CD4-positive, alpha-beta T cell treated with Interleukin-10 for 1 hour (primary cell): ENCODE measurements at regions not wholly inside any gene's neighbourhood (a gene's known extent, or its start where the extent isn't known, plus 50 kb on each side); places are given as distances from the start of the nearest gene placed in this dataset.
"Not testable (repeated sequence)": the region's sequence is repeated elsewhere in the genome, so short reads cannot be mapped to it uniquely, and the experiment has no call there.

Experiments used
- DNase-seq: peaks from one replicate; pipeline ENCODE4 v3.0.0-alpha.2; 2020

DNA sequence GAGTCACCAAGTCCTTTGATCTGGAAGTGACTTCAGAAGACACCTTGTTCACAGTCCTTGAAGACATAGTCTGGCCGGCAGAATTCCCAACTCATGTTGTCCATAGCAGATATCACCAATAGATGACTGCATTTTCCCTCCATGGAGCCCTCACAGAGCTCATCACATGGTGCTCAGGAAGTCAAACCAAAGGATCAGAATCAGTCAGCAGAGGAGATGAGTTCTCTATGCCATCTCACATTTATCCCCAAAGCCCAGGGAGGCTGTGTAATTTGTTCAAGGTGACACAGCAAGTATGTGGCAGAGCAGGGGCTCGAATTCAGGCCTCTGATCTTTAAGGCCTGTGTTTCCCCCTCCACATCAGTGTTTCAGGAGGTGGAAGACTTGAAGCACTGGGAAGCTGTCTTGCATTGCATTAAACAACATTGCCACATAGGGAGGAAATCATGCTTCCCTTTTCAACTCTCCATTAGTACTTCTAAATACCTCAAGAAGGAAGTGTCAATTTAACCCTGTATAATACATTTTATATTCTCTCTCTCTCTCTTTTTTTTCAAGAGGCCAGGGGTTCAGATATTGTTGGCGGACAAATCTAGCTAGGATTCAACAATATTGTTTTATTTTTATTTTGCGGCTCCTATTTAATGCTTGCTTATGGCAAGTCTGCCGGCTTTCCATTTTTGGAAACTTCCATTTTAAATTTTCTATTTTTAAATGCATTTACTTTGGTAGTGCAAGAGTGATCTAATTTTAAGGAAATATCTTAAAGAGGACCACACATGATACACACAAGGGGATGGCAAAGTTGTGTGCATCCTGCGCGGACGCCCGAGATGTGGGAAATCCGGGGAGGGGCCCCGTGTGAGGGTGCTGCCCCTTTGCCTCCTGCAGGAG is 61.9 kb downstream of the NPIPB5 start:
- DNase-seq: not testable (repeated sequence)

DNA sequence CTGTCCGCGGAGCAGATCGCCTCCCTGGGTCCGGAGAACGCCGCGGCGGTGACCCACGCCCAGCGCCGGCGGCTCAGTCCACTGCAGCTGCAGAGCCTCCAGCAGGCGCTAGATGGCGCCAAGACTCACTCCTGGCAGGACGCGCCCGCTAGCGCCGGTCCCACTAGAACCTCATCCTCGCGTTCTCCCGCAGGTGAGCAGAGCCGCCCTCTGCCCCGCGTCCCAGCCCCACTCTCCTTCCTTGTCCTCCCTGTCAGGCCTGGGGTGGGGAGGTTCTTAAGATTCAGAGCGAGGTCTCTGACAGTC is 62.5 kb downstream of the NPIPB5 start:
- DNase-seq: not testable (repeated sequence)

DNA sequence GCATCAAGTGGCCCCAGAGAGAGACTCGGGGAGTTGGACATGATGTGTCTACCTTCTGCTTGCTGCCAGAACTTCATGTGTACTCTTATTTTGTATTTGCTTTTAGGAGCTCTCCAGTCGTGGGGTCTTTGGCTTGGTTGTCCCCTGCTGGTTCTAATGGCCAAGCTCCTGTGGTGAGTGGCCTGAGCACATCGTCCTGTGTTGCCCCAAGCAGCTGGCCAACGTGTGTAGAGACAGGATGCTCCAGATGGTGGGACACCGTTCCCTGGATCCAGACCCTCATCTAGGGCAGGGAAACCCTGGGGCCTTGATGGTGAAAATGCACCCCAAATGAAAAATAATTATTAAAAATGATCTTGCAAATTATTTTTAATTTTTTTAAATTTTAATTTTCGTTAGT is 65.8 kb downstream of the NPIPB5 start:
- not testable (repeated sequence) for DNase-seq

DNA sequence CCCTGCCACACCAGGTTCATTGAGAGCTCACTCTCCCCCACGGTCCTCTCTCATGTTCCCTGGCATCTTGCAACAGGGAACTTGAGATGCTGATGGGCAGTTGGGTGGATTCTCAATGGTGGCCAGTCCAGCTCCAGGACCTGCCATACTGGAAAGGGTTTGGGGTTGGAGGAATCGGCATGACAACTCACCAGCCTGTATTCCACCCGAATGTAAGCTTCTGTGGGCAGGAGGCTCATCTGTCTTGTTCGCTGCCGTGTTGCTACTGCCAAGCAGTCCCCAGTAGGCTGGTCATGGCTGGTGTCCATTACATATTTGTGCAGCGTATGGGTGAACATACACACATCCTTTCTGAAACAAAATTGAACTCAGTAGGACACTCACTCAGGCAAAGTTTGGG is 72.5 kb downstream of the NPIPB5 start:
- not testable (repeated sequence) for DNase-seq

DNA sequence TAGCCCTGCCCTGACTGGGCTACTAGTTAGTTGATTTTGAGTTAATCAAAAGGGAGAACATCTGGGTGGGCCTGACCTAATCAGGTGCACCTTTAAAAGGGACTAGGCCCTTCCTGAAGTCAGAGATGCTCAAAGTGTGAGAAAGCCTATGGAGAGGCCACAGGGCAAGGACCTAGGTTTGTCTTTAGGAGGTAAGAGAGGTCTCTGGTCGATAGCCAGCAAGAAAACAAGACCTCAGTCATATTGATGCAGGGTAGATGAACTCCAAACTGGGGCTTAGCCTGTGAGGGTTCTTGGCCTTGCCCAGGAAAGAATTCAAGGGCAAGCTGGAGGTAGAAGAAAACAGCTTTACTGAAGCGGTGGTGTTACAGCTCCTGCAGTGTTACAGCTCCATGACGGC is 73.8 kb downstream of the NPIPB5 start:
- DNase-seq: not testable (repeated sequence)

DNA sequence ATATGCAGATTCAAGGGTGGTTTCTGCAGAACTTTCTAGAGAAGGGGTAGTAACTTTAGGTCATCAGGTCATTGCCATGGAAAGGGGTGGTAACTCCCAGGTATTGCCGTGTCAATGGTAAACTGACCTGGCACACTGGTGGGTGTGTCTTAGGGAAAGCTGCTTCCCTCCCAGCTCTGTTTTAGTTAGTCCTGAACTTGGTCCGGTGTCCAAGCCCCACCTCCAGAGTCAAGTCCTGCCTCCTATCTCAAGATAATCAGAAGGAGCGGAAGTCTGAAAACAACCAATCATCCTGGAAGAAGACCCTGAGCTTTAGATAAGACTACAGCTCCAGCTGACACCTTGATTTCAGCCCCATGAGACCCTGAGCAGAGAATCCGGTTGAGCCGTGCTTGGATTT is 74.2 kb downstream of the NPIPB5 start:
- DNase-seq: not testable (repeated sequence)

DNA sequence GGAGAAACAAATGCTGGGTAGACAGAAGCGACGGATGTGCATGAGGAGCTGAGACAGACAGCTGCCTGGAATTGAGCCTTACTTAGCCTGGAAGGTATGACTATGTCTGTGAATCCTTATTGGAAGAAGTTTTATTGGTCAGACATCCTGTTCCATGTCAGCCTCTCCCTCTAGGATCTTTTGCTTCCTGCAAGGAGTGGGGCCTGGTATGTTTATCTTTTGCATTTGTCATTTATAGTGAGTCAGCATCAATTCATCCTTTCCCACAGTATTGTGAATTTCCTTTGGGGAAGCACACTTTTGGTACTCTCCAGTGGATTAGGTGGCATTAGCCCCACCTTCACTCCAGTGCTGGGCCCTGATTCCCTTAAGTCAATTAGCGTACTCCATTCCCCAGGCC is 74.7 kb downstream of the NPIPB5 start:
- not testable (repeated sequence) for DNase-seq

DNA sequence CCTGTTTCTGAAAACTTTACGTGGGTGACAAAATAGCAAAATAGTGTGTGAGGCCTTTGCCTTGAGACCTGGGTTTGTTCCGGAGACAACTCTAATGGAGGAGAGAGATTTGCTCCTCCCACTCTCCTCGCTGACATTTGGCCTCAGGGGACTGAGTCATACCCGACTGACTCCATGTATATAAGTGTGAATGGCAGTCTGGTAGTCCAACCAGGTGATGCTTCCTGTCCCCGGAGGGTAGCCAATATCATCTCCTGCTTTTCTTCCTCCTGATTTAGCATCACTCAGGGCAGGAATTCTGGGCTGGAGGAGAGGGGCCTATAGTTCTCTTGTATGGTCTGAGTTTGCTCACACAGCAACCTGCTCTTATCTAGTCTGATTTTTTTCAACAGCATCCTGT is 76.0 kb downstream of the NPIPB5 start:
- not testable (repeated sequence) for DNase-seq

DNA sequence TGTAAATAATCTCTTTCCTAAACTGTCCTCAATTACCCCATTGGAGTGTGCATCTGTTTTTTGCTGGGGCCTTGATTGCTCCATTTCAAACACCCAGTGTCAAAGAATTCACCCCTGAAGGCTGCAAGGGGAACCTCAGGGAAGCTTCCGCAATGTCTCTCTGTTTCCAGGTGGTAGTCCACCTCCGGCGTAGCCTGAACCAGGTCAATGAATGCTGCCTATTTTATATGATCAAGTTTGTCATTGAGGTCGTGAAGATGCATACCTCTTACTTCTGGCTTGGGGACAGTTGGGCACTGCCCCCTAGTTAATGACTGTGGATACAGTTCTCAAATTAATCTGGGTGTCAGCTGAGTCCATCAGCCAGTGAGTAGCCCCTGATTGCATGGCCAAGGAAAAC is 79.1 kb downstream of the NPIPB5 start:
- DNase-seq: not testable (repeated sequence)

DNA sequence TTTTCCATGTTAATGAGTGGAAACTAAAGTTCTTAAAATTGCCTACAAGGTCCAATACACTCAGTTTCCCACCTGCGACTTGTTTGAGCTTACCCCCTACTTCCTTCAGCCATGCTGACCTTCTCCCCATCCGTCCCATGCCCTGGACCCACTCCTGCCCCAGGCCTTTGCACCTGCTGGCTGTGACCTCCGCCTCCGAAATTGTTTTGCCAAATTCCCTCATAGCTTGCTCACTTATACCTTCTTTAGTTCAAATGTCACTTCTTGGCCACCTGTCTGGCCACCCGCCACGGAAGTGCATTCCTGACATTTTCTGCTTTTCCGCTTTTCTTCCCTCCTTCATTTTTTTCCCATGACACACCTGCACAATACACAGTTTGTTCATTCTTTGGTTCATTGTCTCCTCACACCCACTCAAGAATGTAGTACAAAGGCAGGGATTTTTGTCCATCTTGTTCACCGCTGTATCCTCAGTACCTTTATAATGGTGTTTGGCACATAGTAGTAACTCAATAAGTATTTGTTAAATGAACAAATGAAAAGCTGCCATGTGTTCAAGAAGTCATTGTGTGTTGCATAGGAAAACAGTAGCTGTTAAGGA is 85.9 kb downstream of the NPIPB5 start:
- not testable (repeated sequence) for DNase-seq

DNA sequence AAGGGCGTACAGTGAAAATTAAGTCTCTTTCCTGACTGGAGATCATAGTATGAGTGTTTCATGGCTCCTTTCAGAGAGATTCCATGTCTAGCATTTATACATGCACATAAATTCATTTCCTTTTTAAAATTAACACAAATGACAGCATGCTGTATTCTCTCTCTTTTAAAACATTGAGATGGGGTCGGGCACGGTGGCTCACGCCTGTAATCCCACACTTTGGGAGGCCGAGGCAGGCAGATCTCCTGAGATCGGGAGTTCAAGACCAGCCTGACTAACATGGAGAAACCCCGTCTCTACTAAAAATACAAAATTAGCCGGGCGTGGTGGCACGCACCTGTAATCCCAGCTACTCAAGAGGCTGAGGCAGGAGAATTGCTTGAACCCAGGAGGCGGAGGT is 93.1 kb downstream of the NPIPB5 start:
- not testable (repeated sequence) for DNase-seq

DNA sequence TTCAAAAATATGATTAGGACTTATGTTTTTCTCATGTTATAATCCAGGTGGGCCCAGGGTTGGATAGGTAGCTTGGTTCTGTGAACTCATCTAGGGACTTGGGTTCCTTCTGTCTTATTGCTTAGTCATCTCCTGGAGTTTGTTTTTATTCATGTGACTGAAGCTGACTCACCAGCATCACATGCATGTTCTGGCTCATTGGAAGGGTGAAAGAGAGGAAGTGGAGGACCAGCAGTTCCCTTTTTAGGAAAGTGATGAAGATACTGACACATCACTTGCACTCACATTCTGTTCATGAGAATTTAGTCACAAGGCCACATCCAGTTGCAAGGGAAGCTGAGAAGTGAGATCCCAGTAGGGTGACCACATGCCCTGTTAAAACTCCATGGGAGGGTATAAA is 95.9 kb downstream of the NPIPB5 start:
- not testable (repeated sequence) for DNase-seq

DNA sequence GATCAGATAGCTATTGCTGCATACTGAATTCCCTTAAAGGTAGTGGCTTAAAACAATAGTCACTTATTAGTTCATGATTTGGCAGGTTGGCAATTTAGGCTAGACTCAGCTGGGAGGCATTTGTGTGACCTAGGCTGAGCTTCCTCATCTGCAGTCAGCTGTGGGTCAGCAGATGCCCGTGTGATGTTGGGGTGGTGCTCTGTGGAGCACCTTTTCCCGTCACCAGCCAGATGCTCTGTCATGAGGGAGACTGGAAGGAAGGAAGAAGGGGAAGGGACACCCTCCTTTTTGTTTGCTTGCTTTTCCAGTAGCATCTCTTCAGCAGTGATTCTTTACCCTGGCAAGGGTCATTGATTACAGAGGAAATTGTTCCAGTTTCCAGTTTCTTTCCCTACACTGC is 99.1 kb downstream of the NPIPB5 start:
- DNase-seq: not testable (repeated sequence)

DNA sequence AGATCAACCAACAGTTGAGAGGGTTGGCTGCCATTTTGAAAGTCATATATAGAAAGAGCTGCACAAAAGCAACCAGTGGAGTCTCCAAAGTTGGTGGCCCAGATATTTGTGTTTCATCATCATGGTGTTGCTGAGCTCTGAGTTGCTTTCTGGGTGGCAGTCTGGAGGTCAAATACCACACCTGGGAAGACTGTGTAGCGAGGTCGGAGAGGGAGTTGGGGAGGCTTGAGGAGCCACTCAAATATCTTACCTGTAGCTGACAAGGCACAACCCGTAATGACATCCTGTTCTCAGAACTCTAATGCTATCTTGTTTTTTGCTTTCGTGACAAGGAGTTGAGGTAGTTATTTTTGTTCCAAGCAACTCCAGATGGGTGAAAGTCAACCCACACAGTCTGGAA is 100.4 kb downstream of the NPIPB5 start:
- DNase-seq: not testable (repeated sequence)

DNA sequence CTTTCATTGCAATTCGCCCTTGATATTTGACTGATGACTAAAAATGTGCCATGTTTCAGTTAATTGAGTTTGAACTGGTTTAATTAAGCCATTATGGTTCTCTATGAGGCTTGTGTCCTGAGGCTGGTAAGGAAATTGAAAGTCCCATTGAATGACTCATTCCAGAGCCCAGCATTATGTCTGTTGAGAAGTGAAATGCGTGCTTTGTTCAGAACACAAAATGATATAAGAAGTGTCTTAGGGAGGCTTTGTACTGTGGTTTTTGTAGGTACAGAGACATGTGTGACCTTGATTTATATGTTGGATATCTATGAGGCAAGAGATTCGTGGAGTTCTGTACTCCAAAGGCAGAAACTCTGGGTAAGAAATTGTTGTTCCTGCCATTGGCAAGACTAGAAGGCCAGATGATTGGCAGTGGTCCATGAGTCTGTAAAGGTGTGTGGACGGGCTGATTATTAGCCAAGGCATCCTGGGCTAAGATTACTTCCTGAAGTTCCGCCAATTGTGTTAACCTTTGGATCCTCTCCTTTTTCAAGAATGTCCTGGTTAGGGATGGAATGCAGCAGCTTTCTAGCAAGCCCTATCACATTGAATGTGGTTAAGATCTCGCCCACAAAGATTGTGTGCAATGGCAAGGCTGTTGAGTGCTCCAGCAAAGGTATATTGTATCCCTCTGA is 103.7 kb downstream of the NPIPB5 start:
- DNase-seq: no peak

DNA sequence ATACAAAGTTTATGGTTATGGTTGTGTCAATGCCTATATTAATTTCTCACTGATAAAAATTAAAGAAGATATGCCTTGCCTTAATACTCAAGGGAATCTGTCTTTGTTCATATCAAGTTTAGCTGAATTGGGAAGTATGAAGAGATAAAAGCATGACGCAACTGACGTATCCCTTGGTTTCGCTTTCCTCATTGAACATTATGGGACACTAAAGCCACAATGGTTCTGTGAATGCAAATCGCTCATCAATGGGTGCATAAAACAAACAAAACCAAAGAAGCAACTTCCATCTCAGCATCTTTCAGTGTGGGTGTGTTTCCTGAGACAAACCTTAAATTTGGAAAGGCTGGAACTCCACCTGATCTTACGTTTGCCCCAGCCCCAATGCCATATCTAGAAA is 108.2 kb downstream of the NPIPB5 start:
- DNase-seq: no peak

DNA sequence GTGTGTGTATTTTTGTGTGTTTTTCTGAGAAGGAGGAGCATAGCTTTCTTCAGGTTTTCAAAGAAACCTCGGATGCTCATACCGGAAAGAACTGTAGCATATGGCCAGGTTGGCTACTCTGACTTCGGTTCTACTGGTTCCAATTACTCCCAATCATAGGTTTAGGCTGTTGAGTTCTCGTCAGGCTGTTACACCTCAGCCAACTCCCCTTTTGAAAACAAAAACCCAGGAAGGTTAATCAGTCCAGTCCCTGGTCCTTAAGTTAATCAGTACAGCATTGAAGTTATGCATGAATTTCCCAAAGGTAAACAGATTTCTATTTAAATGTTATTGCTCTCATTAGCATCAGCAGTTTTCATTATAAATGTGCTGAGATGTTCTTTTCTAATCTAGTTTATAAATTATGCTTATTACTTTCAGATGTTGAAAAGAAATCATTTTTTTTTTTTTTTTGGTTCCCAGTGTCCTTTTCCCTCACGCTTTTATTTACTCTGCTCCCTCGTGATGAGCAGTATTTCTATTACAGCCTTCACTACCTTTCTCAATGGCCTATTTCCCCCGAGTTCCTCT is 111.0 kb downstream of the NPIPB5 start:
- DNase-seq: no peak

DNA sequence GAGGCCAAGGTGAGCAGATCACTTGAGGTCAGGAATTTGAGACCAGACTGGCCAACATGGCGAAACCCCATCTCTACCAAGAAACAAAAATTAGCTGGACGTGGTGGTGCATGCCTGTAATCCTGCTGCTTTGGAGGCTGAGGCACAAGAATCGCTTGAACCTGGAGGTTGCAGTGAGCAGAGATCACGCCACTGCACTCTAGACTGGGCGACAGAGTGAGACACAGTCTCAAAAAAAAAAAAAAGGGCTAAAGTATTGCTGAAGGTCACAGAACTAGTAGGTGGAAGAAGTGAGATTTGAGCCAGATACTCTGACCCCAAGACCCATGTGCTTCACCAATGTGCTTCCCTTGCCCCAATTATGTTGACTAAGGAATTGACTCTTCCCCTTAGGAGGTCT is 112.0 kb downstream of the NPIPB5 start:
- DNase-seq: no peak

DNA sequence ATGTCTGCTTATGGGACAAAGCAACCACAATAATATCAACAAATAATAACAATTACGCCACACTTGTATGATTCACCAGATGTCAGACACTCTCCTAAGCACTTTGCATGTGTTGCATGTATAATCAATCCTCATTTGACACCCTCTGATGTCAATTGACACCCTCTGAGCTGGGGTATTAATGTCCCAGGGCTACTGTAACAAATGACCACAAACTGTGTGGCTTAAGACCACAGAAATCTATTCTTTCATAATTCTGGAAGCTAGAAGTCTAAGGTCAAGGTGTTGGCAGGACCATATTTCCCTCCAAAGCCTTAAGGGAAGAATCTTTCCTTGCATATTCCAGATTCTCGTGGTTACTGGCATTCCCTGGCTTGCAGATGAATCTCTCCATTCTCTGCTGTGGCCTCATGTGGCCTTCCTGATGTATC is 112.7 kb downstream of the NPIPB5 start:
- DNase-seq: no peak

DNA sequence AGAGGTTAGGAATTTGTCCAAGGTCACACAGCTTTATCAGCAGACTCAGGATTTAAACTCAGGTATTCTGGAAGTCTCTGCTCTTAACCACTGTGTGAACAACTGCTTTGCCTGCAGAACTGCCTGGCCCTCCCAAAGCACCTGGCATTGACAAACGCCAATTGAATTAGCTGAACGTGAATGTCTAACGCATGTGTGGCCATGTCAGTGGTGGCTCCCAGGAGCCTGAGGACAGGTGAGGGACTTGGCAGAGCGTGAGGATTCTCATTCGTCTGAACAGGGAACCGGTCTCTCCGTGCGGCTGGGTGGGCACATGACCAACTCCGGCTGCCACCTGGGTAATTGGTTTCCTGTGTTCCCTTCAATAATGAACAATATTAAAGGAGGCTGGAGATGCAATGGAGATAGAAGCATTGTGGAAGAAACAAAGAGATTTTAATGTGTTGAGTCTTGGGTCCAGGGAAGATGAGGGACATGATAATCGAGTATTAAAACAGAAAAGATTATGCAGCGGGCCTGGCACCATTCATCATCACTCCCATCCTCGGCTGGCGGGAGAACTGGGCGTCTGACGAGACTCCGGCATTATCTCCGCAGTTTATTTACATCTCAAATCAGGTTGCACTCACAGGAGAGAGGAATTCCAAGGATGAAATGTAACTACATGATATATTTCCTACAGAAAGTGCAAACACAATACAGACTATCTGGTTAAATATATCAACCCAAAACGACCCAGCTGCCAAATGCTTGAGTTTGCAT is 113.5 kb downstream of the NPIPB5 start:
- DNase-seq: no peak

DNA sequence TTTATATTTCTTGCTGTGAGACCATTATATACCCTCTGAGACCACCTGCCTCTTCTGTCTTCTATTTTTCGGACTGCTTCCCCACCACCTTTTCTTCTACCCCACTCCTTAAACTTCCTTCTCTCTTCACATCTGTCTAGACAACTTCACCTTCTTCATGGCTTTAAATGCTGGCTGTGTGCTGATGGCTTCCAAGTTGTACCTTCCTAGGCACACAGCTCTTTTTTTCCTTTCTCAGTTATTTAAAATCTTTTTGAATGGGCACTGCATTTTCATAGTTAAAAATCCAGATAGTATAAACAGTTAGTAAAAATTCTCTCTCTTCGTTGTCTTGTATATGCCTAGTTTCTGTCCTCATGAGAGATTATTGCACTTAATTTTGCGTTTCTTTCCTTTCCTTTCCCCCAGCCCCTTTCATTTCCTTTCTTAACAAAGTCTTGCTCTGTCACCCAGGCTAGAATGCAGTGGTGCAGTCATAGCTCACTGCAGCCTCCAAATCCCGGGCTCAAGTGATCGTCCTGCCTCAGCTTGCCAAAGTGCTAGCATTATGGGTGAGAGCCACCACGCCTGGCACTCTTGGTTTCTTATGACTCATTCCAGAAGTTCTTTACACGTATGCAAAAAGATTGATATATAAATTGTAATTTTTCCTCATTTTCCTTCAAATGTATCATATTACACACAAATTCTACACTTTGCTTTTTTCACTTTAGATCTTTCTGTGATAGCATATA is 114.3 kb downstream of the NPIPB5 start:
- DNase-seq: no peak

DNA sequence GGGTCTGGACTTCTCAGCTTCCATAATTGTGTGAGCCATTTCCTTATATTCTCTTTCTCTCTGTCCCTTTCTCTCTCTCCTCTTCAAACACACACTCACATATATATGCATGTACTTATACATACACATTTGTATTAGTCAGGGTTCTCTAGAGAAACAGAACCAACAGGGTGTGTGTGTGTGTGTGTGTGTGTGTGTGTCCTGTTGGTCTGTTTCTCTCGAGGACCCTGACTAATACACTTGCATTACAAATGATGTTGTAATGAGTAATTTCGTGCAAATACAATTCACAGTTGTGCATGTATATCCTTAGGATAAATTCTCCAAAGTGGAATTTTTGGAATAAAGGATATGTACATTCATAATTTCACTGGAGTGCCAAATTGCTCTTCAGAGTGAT is 115.3 kb downstream of the NPIPB5 start:
- no peak for DNase-seq
